Erythroblast (primary cell): ENCODE measurements at regions not wholly inside any gene's neighbourhood (a gene's known extent, or its start where the extent isn't known, plus 50 kb on each side); places are given as distances from the start of the nearest gene placed in this dataset.

Source experiments
- GATA1 ChIP-seq: IDR thresholded peaks from 2 replicates; pipeline ENCODE4 v1.6.1; 2011; ENCODE audit warnings: low read depth, mild to moderate bottlenecking, control low read depth, low read length, moderate library complexity
- POLR2A ChIP-seq: IDR thresholded peaks from 2 replicates; pipeline ENCODE4 v1.6.1; 2011; ENCODE audit warnings: mild to moderate bottlenecking, low read length

GRCh38 chr12:46892034-46892705, 66.4 kb upstream of the SLC38A4 start:
- no peak for TF ChIP-seq POLR2A
- no peak for TF ChIP-seq GATA1
